ENCODE measurements at regions not wholly inside any gene's neighbourhood (a gene's known extent, or its start where the extent isn't known, plus 50 kb on each side); places are given as distances from the start of the nearest gene placed in this dataset.

- no peaks in the 10 kb centered on the region for H3K36me3 Mint-ChIP-seq (ENCODE audit: low read depth, unreplicated experiment)
- H3K27ac Mint-ChIP-seq (ENCODE audit: unreplicated experiment), result no peak overlapping the region
- TF ChIP-seq EZH2 (IDR thresholded peaks at IDR 0.05; ENCODE audit: insufficient read depth, low read length), result no peak
- TF ChIP-seq CTCF (IDR thresholded peaks at IDR 0.05; ENCODE audit: insufficient read depth, low read depth, low read length), result no peak
These were observed 180.5 kb upstream of the PCDH9 start for GRCh38 chr13:67410645-67411044.

GRCh38 chr13:67408798-67409197 lies 178.7 kb upstream of the PCDH9 start:
- H3K9ac ChIP-seq (ENCODE audit: low read length), result no peak overlapping the region
- H3K27me3 ChIP-seq (ENCODE audit: insufficient read depth, low read length), result no peaks in the 10 kb centered on the region
- no peak for DNase-seq (ENCODE audit: low read depth)
- H3K27ac ChIP-seq (ENCODE audit: low read depth, low read length), result no peak overlapping the region
- Mint-ChIP-seq H3K27ac (ENCODE audit: unreplicated experiment) (no peak overlapping the region), H3K9me3 (ENCODE audit: unreplicated experiment) (no peaks in the 10 kb centered on the region), H3K27me3 (ENCODE audit: low read depth, unreplicated experiment) (no peaks in the 10 kb centered on the region), H3K36me3 (ENCODE audit: low read depth, unreplicated experiment) (no peaks in the 10 kb centered on the region), H3K4me1 (ENCODE audit: low read depth, unreplicated experiment) (no peaks in the 10 kb centered on the region), H3K4me3 (ENCODE audit: unreplicated experiment) (no peak overlapping the region)
- H3K79me2 ChIP-seq (ENCODE audit: insufficient read depth, low read length), result no peaks in the 10 kb centered on the region
- H4K20me1 ChIP-seq (ENCODE audit: insufficient read depth, low read length), result no peaks in the 10 kb centered on the region
- TF ChIP-seq EZH2 (IDR thresholded peaks at IDR 0.05; ENCODE audit: insufficient read depth, low read length), result no peak
- no peak for TF ChIP-seq CTCF (IDR thresholded peaks at IDR 0.05; ENCODE audit: insufficient read depth, low read depth, low read length)
- H3K9me3 ChIP-seq (ENCODE audit: insufficient read depth, low read depth, low read length), result no peaks in the 10 kb centered on the region
- no peaks in the 10 kb centered on the region for H3K36me3 ChIP-seq (ENCODE audit: insufficient read depth, low read length)
- no peak overlapping the region for H3K4me3 ChIP-seq (ENCODE audit: insufficient read depth, low read depth, low read length)
- FAIRE-seq, result no peak
- no peaks in the 10 kb centered on the region for H3K4me1 ChIP-seq (ENCODE audit: insufficient read depth, low read length)
- no peak overlapping the region for H3K4me2 ChIP-seq (ENCODE audit: low read length)
- H2AFZ ChIP-seq (ENCODE audit: low read depth, low read length), result no peak overlapping the region

More at GRCh38 chr13:67410645-67411044, 180.5 kb upstream of the PCDH9 start:
- no peaks in the 10 kb centered on the region for H3K27me3 Mint-ChIP-seq (ENCODE audit: low read depth, unreplicated experiment)
- Histone ChIP-seq H3K4me3 (ENCODE audit: insufficient read depth, low read depth, low read length) (no peak overlapping the region), H3K9me3 (ENCODE audit: insufficient read depth, low read depth, low read length) (no peaks in the 10 kb centered on the region), H3K4me1 (ENCODE audit: insufficient read depth, low read length) (no peaks in the 10 kb centered on the region), H3K36me3 (ENCODE audit: insufficient read depth, low read length) (no peaks in the 10 kb centered on the region), H2AFZ (ENCODE audit: low read depth, low read length) (no peak overlapping the region), H3K9ac (ENCODE audit: low read length) (no peak overlapping the region), H3K79me2 (ENCODE audit: insufficient read depth, low read length) (no peaks in the 10 kb centered on the region), H3K27me3 (ENCODE audit: insufficient read depth, low read length) (no peaks in the 10 kb centered on the region), H3K4me2 (ENCODE audit: low read length) (no peak overlapping the region), H3K27ac (ENCODE audit: low read depth, low read length) (no peak overlapping the region), H4K20me1 (ENCODE audit: insufficient read depth, low read length) (no peaks in the 10 kb centered on the region)
- DNase-seq (ENCODE audit: low read depth) (no peak), FAIRE-seq (no peak)
- no peak overlapping the region for H3K4me3 Mint-ChIP-seq (ENCODE audit: unreplicated experiment)
- H3K9me3 Mint-ChIP-seq (ENCODE audit: unreplicated experiment), result no peaks in the 10 kb centered on the region
- H3K4me1 Mint-ChIP-seq (ENCODE audit: low read depth, unreplicated experiment), result no peaks in the 10 kb centered on the region

GRCh38 chr13:67402546-67402945 lies 172.4 kb upstream of the PCDH9 start:
- Mint-ChIP-seq H3K27ac (ENCODE audit: unreplicated experiment) (no peak overlapping the region), H3K36me3 (ENCODE audit: low read depth, unreplicated experiment) (no peaks in the 10 kb centered on the region), H3K9me3 (ENCODE audit: unreplicated experiment) (peaks cover 11% of the 10 kb centered on the region), H3K27me3 (ENCODE audit: low read depth, unreplicated experiment) (no peaks in the 10 kb centered on the region), H3K4me1 (ENCODE audit: low read depth, unreplicated experiment) (peaks cover 2% of the 10 kb centered on the region), H3K4me3 (ENCODE audit: unreplicated experiment) (no peak overlapping the region)
- Histone ChIP-seq H3K4me2 (ENCODE audit: low read length) (no peak overlapping the region), H3K79me2 (ENCODE audit: insufficient read depth, low read length) (no peaks in the 10 kb centered on the region), H3K36me3 (ENCODE audit: insufficient read depth, low read length) (no peaks in the 10 kb centered on the region), H3K9ac (ENCODE audit: low read length) (no peak overlapping the region), H3K4me3 (ENCODE audit: insufficient read depth, low read depth, low read length) (no peak overlapping the region), H2AFZ (ENCODE audit: low read depth, low read length) (no peak overlapping the region), H3K27me3 (ENCODE audit: insufficient read depth, low read length) (no peaks in the 10 kb centered on the region), H3K4me1 (ENCODE audit: insufficient read depth, low read length) (no peaks in the 10 kb centered on the region), H3K9me3 (ENCODE audit: insufficient read depth, low read depth, low read length) (no peaks in the 10 kb centered on the region), H4K20me1 (ENCODE audit: insufficient read depth, low read length) (no peaks in the 10 kb centered on the region), H3K27ac (ENCODE audit: low read depth, low read length) (no peak overlapping the region)
- no peak for FAIRE-seq
- peak; percentile 6 for DNase-seq (ENCODE audit: low read depth)
- TF ChIP-seq EZH2 (IDR thresholded peaks at IDR 0.05; ENCODE audit: insufficient read depth, low read length) (no peak), CTCF (IDR thresholded peaks at IDR 0.05; ENCODE audit: insufficient read depth, low read depth, low read length) (no peak)
